Nephron progenitor cell (in vitro differentiated cells): ENCODE measurements at regions not wholly inside any gene's neighbourhood (a gene's known extent, or its start where the extent isn't known, plus 50 kb on each side); places are given as distances from the start of the nearest gene placed in this dataset.

Experiments used
- DNase-seq: peaks from one replicate; pipeline ENCODE4 v3.0.0; 2021
- H3K27ac Mint-ChIP-seq: 2 replicates; pipeline ENCODE4 v1.8.0; 2021; ENCODE audit warnings: mild to moderate bottlenecking, moderate library complexity, mixed read lengths
- H3K27me3 Mint-ChIP-seq: 2 replicates; pipeline ENCODE4 v1.8.0; 2021; ENCODE audit warnings: mild to moderate bottlenecking, low read depth, mixed read lengths; ENCODE audit not compliant: poor library complexity
- H3K36me3 Mint-ChIP-seq: 2 replicates; pipeline ENCODE4 v1.8.0; 2021; ENCODE audit warnings: low read depth, mixed read lengths
- H3K4me1 Mint-ChIP-seq: 2 replicates; pipeline ENCODE4 v1.8.0; 2021; ENCODE audit warnings: mixed read lengths
- H3K4me3 Mint-ChIP-seq: 2 replicates; pipeline ENCODE4 v1.8.0; 2021; ENCODE audit warnings: mild to moderate bottlenecking, moderate library complexity, mixed read lengths
- H3K9me3 Mint-ChIP-seq: 2 replicates; pipeline ENCODE4 v1.8.0; 2021; ENCODE audit warnings: mild to moderate bottlenecking, moderate library complexity, mixed read lengths
- CTCF ChIP-seq: fragments of 200-600 bp; sonication (generic); IDR thresholded peaks from 2 replicates; pipeline ENCODE4 v1.5.0; 2021; ENCODE audit warnings: antibody characterized with exemption

GRCh38 chr5:87120518-87121303 lies 147.0 kb upstream of the RASA1 start:
- H3K4me3 Mint-ChIP-seq: no peak overlapping the region

GRCh38 chr5:87121304-87122150 lies 146.2 kb upstream of the RASA1 start:
- Mint-ChIP-seq H3K27me3 (no peaks in the 10 kb centered on the region), H3K4me1 (no peaks in the 10 kb centered on the region), H3K9me3 (no peaks in the 10 kb centered on the region), H3K4me3 (no peak overlapping the region), H3K36me3 (no peaks in the 10 kb centered on the region), H3K27ac (no peak overlapping the region)
- TF ChIP-seq CTCF: no peak
- DNase-seq: no peak

More at GRCh38 chr5:87120518-87121303, 147.0 kb upstream of the RASA1 start:
- DNase-seq: no peak
- H3K9me3 Mint-ChIP-seq: no peaks in the 10 kb centered on the region
- no peaks in the 10 kb centered on the region for H3K27me3 Mint-ChIP-seq
- TF ChIP-seq CTCF: no peak
- H3K4me1 Mint-ChIP-seq: no peaks in the 10 kb centered on the region
- H3K36me3 Mint-ChIP-seq: no peaks in the 10 kb centered on the region
- no peak overlapping the region for H3K27ac Mint-ChIP-seq

- Mint-ChIP-seq H3K9me3 (no peaks in the 10 kb centered on the region), H3K4me1 (no peaks in the 10 kb centered on the region), H3K27me3 (no peaks in the 10 kb centered on the region), H3K4me3 (no peak overlapping the region), H3K27ac (no peak overlapping the region), H3K36me3 (no peaks in the 10 kb centered on the region)
- DNase-seq: no peak
- no peak for TF ChIP-seq CTCF
Observed at GRCh38 chr5:87122151-87122977, 145.3 kb upstream of the RASA1 start.

GRCh38 chr5:87125766-87126165 lies 141.9 kb upstream of the RASA1 start:
- no peak overlapping the region for H3K27ac Mint-ChIP-seq
- H3K4me1 Mint-ChIP-seq: no peaks in the 10 kb centered on the region
- no peak for TF ChIP-seq CTCF
- no peaks in the 10 kb centered on the region for H3K36me3 Mint-ChIP-seq
- H3K4me3 Mint-ChIP-seq: no peak overlapping the region
- no peaks in the 10 kb centered on the region for H3K9me3 Mint-ChIP-seq
- no peak for DNase-seq
- H3K27me3 Mint-ChIP-seq: no peaks in the 10 kb centered on the region

GRCh38 chr5:87126869-87127268 lies 140.8 kb upstream of the RASA1 start:
- no peaks in the 10 kb centered on the region for H3K4me1 Mint-ChIP-seq
- no peak for TF ChIP-seq CTCF
- no peak for DNase-seq
- H3K27ac Mint-ChIP-seq: no peak overlapping the region
- H3K4me3 Mint-ChIP-seq: no peak overlapping the region
- H3K9me3 Mint-ChIP-seq: no peaks in the 10 kb centered on the region
- H3K27me3 Mint-ChIP-seq: no peaks in the 10 kb centered on the region
- H3K36me3 Mint-ChIP-seq: no peaks in the 10 kb centered on the region
